ENCODE measurements at regions not wholly inside any gene's neighbourhood (a gene's known extent, or its start where the extent isn't known, plus 50 kb on each side); places are given as distances from the start of the nearest gene placed in this dataset.

- DNase-seq: no peak
- Histone ChIP-seq H3K4me1 (no peaks in the 10 kb centered on the region), H3K9me3 (no peaks in the 10 kb centered on the region), H3K27me3 (no peaks in the 10 kb centered on the region), H3K27ac (no peak overlapping the region), H3K4me3 (replicated peaks in 1 of 3) (no peak overlapping the region), H3K36me3 (no peaks in the 10 kb centered on the region)
- TF ChIP-seq CTCF (IDR thresholded peaks at IDR 0.05) (no peak), POLR2A (IDR thresholded peaks at IDR 0.05) (no peak)
- intact Hi-C loops (cut with DNase I): no loop called here
- 63% methylated on average over 2 of the region's 2 CpGs for WGBS, 2 donors
These were observed 115.4 kb upstream of the PRICKLE1 start for GRCh38 chr12:42704810-42705401.

- intact Hi-C loops (cut with DNase I): no loop called here
These were observed 114.8 kb upstream of the PRICKLE1 start for GRCh38 chr12:42704340-42704739.

GRCh38 chr12:42701084-42701483 is 111.5 kb upstream of the PRICKLE1 start:
- no peaks in the 10 kb centered on the region for H3K9me3 ChIP-seq
- intact Hi-C loops (cut with DNase I): no loop called here
- no peak for TF ChIP-seq CTCF (IDR thresholded peaks at IDR 0.05)
- TF ChIP-seq POLR2A (IDR thresholded peaks at IDR 0.05): no peak
- H3K27ac ChIP-seq: no peak overlapping the region
- 60 to 66% methylated on average over 3 of the region's 3 CpGs for WGBS, 2 donors
- H3K27me3 ChIP-seq: no peaks in the 10 kb centered on the region
- no peaks in the 10 kb centered on the region for H3K36me3 ChIP-seq
- peaks cover 0 to 11% of the 10 kb centered on the region in 2 donors for H3K4me1 ChIP-seq
- H3K4me3 ChIP-seq (replicated peaks in 1 of 3): no peak overlapping the region
- no peak for DNase-seq

More at GRCh38 chr12:42704340-42704739, 114.8 kb upstream of the PRICKLE1 start:
- no peak for DNase-seq
- Histone ChIP-seq H3K9me3 (no peaks in the 10 kb centered on the region), H3K27me3 (no peaks in the 10 kb centered on the region), H3K4me3 (replicated peaks in 1 of 3) (no peak overlapping the region), H3K36me3 (no peaks in the 10 kb centered on the region), H3K4me1 (no peaks in the 10 kb centered on the region), H3K27ac (no peak overlapping the region)
- no peak for TF ChIP-seq POLR2A (IDR thresholded peaks at IDR 0.05)
- TF ChIP-seq CTCF (IDR thresholded peaks at IDR 0.05): no peak

- WGBS, 2 donors: 18 to 32% methylated on average over 3 of the region's 3 CpGs
- Histone ChIP-seq H3K27me3 (no peaks in the 10 kb centered on the region), H3K9me3 (no peaks in the 10 kb centered on the region), H3K27ac (no peak overlapping the region), H3K4me1 (peaks cover 0 to 11% of the 10 kb centered on the region in 2 donors), H3K4me3 (replicated peaks in 1 of 3) (no peak overlapping the region), H3K36me3 (no peaks in the 10 kb centered on the region)
- TF ChIP-seq CTCF (IDR thresholded peaks at IDR 0.05) (no peak), POLR2A (IDR thresholded peaks at IDR 0.05) (no peak)
- intact Hi-C loops (cut with DNase I): no loop called here
- peak; percentile 44 to 48 for DNase-seq
These were observed 108.7 kb upstream of the PRICKLE1 start for GRCh38 chr12:42698213-42698612.

GRCh38 chr12:42696406-42697149 is 107.0 kb upstream of the PRICKLE1 start:
- H3K4me1 ChIP-seq: peaks cover 0 to 11% of the 10 kb centered on the region in 2 donors
- 55% methylated on average over 10 of the region's 10 CpGs for WGBS, 2 donors
- TF ChIP-seq CTCF (IDR thresholded peaks at IDR 0.05) (no peak), POLR2A (IDR thresholded peaks at IDR 0.05) (no peak)
- intact Hi-C loops (cut with DNase I): no loop called here
- no peaks in the 10 kb centered on the region for H3K36me3 ChIP-seq
- H3K27me3 ChIP-seq: no peaks in the 10 kb centered on the region
- peak; percentile 27 to 37 for DNase-seq
- H3K4me3 ChIP-seq (replicated peaks in 1 of 3): no peak overlapping the region
- H3K9me3 ChIP-seq: no peaks in the 10 kb centered on the region
- H3K27ac ChIP-seq: peak overlapping the region in 1 of 3 donors; percentile 44
